NCI-H2029 treated with DMSO at 0.1 percent for 48 hours (cell line): ENCODE measurements at regions not wholly inside any gene's neighbourhood (a gene's known extent, or its start where the extent isn't known, plus 50 kb on each side); places are given as distances from the start of the nearest gene placed in this dataset.

ENCODE experiments used
- DNase-seq: peaks from one replicate; lab custom pipeline; 2025; lab: John Stamatoyannopoulos, UW

GRCh38 chr5:141777711-141778110 is 95.7 kb upstream of the ARAP3 start:
- DNase-seq = no peak

GRCh38 chr5:141777130-141777529 is 95.1 kb upstream of the ARAP3 start:
- DNase-seq = no peak

DNA sequence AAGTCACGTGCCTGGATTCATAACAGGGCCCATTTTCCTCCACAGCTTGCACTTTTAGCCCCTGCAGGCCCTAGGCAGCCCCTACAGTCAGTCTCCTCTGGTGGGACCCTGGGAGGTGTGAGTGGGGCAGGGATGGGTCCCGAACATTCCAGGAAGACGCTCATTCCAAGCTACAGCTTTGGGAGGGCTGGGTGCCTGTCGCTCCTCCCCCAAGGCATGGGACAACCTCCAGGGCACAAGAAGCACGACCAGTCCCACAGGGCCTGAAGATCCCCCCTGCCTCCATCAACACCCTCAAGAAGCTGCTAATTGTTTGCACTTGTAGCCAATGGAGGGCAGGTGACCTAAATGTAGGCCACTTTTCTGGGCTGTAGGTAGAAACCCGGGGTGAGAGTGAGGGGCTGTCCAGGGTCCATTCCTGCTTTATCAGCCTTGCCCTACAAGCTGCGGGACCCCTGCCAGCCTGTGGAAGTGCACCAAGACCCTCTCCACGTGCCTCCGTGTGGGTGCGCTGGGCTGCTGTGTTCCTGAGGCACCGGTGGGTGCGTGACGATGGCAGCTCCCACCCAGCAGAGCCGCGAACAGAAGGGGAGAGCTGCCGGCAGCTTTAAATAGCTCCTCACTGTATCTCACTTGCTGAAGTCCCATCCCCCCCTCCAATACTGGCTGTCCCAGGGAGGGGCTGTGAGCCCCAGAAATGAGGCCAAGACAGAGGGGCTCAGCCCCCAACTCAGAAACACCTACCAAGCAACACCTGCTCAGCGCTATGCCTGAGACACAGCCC is 91.9 kb upstream of the ARAP3 start:
- DNase-seq = no peak

DNA sequence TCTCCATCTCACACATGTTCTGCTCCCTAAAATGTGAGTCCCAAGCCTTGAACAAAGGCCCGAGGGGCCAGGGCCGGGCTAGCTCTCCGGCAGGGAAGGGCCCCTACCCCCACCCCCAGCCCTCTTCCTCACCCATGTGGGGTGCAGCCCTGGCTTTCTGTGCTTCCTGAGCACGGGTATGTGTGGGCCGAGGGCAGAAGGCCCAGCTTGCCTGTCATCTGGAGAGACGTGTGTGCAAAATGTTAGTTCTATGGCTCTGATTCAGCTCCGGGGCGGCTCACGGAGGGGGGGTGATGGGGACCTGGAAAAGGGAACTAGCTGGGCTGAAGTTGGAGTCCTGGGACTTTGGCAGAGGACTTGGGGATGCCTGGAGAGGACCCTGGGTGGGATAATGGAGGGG is 90.3 kb upstream of the ARAP3 start:
- no peak for DNase-seq

- DNase-seq = no peak
Observed at GRCh38 chr5:141771562-141771961, 89.5 kb upstream of the ARAP3 start.

DNA sequence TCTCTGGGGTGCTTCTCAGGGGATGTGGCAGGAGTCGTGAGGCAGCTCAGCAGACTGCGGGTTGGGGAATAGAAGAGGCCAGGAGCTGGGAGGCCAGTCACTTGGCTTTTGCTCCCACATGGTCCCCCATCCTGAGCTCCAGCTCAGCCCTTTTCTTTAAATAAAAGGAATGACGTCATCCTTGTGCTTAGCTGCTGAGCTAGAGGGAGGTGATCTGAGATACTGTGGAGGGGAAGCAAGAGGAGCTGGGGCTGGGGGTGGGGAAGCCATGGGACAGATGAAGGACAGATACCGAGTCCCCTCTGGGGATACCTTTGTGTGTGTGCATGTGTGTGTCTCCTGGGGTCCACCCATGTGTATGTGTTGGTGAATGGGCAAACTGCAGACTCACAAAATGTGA is 89.0 kb upstream of the ARAP3 start:
- DNase-seq = no peak

DNA sequence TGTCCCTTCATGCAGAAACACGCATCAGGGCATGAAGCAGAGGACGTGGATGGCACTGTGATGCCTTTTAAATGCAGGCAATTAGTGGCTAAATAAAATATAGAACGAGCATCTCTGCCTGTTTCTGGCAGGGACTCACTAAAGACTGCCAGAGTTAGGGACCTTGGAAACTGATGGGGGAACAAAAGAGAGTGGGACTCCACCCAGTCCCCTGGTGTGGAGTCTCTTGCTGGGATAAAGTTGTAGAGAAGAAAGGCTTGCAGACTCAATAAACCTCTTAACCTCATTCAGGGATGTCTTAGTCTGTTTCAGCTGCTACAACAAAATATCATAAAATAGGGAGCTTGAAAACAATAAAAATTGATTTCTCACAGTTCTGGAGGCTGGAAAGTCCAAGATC is 87.6 kb upstream of the ARAP3 start:
- no peak for DNase-seq

GRCh38 chr5:141767671-141768070 is 85.6 kb upstream of the ARAP3 start:
- DNase-seq = no peak

GRCh38 chr5:141765896-141766551 is 84.0 kb upstream of the ARAP3 start:
- no peak for DNase-seq

GRCh38 chr5:141763541-141763940 is 81.5 kb upstream of the ARAP3 start:
- DNase-seq = no peak

- no peak for DNase-seq
Observed at GRCh38 chr5:141762790-141763368, 80.8 kb upstream of the ARAP3 start.

- no peak for DNase-seq
Observed at GRCh38 chr5:141762316-141762715, 80.3 kb upstream of the ARAP3 start.

GRCh38 chr5:141760753-141761152 is 78.7 kb upstream of the ARAP3 start:
- no peak for DNase-seq

GRCh38 chr5:141760193-141760592 is 78.2 kb upstream of the ARAP3 start:
- no peak for DNase-seq

DNA sequence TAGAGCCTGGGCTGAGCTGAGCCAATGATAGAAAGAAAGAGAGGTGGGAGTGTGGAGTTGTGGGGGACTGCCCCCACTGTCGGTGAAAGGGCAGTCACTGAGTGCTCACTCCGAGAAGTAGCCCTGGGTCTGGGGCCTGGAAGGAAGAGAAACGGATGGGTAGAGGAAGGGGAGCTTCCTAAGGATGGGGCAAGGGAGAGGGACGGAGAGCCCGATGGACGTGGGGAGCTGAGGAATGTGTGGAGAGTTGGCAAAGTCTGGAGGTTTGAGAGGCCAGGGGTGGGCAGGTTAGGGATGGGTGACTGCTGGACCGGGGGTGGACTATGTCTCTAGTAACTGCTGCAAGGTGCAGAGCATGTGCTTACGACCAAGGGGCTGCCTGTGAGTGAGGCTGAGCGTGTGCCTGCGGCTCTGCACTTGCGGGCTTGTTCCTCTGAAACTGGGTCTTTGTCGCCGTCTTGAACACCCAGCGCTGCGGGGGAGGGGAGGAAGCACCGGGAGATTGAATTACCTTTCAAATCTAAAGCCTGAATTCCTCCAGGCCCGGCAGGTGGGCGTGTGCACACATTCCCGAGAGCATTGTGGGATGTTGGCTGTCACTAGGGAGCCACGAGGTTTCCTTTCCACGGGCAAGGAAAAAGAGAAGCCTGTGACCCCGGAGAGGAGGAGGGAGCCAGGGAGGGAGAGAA is 76.4 kb upstream of the ARAP3 start:
- no peak for DNase-seq

- DNase-seq = no peak
Observed at GRCh38 chr5:141757402-141757801, 75.4 kb upstream of the ARAP3 start.

GRCh38 chr5:141756196-141756595 is 74.2 kb upstream of the ARAP3 start:
- DNase-seq = no peak

DNA sequence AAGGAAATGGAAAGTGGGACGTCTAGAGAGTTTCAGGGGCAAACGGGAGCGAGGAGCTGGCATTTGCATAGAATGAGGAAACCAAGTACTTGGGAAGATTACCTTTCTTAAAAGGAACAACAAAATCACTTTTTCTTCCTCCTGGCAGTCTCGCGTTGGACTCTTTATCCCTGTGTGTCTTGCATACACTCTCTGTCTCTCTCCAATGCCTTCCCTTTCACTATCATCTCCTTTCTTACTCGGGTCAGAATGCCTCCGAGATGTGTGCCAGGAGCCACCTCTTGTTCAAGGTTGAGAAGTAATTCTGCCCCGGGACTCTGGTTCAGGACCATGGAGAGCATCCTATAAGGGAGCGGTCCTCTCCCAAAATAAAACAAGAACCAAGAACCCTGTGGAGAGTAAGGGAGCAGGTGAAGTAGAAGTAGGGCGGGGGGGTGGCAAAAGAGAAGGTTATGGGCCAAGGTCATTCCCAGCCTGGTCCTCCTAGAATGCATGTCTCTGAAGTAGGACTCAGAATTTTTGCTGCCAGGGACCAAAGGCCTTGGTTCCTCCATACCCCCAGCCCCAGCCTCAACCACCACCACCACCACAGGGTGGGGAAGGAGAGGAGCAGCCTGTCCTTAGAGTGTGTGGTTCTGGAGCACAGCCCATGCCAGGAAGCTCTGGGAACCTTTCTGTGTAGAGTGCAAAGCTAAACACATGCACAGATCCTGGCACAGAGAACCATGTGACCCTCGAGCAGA is 72.1 kb upstream of the ARAP3 start:
- no peak for DNase-seq

DNA sequence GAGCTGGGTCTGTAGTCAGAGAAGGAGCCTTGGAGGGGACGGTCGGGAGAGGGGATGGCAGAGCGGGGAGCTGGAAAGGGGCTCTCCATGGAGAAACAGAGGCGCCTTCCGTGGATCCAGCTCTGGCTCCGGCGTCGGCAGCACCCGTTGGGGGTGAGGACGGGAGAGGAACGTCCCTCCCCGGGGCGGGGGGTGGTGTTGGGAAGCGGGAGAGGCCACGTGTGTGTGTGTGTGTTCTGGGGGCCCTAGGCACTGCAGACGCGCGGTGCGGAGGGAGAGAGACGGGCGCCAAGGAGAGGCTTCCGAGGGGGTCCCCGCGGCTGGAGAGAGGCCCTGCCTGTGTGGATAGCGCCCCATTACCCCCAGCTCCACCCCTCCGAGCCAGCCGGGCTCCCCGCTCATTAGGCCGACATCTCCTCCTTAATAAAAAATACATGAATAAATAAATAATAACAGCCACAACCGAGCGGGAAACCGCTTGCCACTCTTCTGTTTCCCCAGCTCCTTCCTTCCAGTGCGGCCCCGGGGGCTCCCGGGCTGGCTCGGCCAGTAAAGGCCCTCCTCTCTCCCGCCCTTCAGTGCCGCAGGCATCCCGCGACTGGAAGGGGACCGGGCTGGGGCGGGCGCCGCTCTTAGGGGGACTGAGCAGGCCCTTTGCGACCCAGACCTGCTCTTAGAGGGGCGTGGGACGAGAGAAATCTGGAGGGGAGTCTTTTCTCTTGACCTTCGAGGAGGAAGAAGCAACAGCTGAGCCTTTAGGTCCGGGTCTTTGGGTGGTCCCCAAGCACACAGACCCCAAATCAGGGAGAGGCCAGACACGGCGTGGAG is 71.3 kb upstream of the ARAP3 start:
- DNase-seq = no peak

DNA sequence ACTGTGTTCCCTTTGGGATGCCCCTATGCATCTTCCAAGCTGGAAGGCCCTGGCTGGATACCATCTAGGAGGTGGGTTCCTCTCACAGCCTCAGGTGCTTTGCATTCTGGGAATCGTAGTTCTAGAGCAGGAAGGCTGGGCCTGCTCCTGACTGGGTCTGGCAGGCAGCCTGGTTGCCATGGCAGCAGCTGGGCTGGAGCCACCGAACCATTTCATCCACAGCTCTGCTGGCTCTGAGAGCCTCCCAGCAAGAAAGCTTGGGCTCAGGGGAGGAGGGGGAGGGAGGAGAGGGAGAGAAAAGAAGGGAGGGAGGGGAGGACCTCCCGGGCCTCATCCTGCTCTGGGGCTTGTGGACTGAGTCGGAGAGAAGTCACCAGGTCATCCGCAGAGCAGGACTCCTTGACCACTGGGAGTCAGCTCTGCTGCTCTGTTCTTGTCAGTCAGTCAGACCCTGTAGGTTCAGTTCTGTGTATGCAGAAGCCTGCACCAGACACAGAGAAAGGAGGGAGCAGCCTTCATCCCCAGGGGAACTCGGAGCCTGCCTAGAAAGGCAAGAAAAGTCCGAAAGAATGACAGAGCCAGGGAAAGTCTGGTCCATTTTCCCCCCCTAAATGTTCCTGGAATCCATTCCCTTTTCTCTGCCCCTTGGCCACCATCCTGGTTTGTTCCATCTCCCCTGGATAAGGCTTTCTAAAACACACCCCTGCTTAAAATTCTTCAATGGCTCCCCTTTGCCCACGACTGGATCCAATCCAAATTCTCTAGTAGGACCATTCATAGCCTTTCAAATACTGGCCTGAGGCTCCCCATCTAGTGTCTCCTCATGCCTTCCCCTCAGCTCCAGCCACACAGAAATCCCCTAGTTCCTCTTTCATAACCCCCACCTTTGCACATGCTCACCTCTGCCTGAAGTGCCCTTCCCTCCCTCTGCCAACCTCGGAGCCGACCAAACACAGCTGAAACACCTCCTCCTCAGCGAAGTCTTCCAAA is 65.4 kb upstream of the ARAP3 start:
- DNase-seq = peak; percentile 67
